Fibroblast of skin of right quadriceps (primary cell): ENCODE measurements at regions not wholly inside any gene's neighbourhood (a gene's known extent, or its start where the extent isn't known, plus 50 kb on each side); places are given as distances from the start of the nearest gene placed in this dataset.

Experiments
- DNase-seq: peaks from one replicate; pipeline ENCODE4 v3.0.0-alpha.2; 2013

DNA sequence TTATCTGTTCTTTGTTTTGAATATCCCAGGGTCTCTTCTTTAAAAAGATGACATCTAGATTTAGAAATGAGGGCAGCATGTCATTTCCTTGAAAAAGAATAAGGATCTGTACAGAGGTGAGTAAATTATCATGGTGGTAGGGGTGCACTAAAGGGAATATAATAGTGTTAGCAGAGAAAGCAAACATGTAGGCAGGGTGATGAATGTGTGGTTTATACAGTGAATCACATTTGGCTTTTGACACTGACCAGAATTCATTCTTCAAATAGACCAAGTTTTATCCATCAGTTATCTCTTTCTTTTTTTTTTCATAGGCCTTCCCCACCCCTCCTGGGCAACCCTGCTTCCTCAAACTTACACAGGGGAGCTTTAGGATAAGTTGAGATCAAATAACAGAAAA lies 184.5 kb upstream of the LRP1B start:
- DNase-seq, result no peak

DNA sequence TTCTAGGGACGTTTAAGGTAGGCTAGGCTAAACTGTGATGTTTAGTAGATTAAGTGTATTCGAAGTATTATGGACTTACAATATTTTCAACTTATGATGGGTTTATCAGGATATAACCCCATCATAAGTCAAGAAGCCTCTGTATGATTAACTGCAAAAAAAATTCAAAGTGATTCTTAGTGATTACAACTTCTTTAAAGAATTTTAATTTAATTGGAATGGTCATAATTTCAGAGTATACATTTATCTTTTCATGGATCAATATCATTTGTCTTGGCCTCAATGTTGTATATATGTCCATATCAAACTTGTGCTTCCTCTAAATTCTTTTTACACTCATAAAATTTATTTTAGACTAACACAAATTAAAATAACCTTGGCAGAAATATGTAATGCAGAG lies 183.3 kb upstream of the LRP1B start:
- no peak for DNase-seq

DNA sequence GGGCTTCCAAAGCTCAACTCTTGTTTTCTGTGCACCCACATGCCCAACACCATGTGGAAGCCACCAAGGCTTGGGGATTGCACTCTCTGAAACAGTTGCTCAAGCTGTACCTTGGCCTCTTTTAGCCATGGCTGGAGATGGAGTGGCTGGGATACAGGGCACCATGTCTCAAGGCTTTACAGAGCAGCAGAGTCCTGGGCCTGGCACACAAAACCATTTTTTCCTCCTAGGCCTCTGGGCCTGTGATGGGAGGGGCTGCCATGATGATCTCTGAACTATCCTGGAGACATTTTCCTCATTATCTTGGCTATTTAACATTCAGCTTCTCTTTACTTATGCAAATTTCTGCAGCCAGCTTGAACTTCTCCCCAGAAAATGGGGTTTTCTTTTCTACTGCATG lies 179.7 kb upstream of the LRP1B start:
- DNase-seq, result no peak

DNA sequence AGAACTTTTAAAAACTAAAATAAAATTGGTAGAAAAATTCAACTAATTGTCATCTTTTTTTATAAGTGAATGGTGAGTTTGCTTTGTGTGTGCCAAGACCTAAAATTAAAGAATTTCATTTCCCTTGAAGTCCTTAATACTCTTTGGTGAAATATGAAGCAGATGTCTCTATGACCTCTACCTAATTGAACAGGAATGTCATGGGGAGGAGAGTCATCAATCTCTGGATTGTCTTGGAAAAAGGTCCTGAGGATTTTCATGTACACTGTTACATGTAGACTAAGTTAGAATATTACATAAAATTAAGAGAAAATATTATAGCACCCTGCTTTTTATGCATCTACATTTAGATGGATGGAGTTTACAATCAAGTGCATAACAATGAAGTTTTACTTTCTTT lies 177.9 kb upstream of the LRP1B start:
- peak; percentile 22 for DNase-seq

DNA sequence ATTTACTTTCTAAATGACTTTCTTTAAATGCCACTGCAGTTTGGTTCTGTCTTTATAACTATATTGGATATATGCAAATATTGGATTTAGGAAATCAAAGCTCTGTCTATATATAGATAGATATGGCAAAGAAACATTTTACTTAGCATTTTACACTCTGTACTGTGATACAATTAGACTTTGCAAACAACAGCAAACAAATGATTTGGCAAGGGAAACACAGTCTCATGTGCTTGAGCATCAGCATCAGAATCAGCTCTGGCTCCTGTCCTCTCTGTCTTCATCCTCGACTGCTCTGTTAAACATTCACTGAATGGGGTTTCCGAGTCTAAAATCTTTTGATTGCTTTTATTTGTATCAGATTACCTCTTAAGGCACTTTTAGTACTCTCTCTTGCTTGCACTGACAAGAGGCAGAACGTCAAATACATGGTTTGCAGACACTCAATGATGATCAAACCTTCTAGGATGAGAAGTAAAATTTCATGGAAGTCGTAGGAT lies 176.8 kb upstream of the LRP1B start:
- no peak for DNase-seq

DNA sequence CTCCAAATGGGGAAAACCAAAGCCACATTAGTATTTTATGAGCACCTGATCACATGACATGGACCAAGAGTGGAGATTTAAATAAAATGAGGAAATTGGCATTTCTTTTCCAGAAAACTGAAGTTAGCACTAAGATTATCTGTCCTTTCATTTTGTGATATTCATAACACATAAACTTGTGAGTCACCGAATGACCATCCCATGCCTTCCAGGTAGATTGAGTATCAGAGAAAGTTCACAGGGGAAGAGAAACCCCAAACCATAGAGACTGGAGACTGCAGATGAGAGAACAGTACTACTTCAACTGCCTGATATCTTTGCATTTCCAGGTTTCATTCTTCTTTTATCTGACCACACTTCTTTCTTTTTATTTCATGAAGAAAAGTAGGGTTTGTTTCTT lies 176.3 kb upstream of the LRP1B start:
- DNase-seq, result no peak

DNA sequence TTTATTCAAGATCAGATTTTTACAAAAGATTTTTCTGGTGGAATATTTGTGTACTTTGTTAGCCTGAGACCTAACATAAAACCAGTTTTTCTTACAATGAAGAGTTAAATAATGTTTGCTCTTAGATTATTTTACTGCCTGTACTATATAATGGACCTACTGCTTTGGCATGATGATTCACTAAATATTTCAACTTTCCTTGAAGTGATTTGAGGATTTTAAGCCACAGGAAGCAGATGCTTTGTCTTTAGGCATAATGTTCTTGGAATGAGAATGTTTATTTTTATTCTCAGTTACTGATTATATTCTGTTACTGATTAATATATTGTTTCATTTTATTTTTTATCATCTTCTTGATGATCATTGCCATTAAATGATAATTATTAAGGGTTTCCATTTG lies 175.3 kb upstream of the LRP1B start:
- peak; percentile 46 for DNase-seq

DNA sequence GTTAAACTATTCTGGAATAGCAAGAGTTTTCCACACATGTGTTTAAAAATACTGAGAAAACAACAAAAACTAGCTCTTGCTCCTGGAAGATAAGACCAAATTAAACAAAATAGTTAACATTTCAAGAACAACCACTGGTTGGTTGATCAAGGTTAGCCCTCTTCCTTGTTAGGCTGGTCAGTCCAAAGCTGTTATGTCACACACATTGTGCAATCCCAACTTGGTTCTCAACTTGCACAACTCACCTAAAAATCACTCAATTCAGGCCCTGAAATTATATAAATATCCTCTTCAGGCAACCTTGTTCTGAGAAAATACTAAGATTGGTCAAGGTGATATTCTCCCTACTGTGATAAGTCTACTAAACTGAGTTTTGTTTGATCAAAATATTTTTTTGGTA lies 169.7 kb upstream of the LRP1B start:
- DNase-seq, result no peak

DNA sequence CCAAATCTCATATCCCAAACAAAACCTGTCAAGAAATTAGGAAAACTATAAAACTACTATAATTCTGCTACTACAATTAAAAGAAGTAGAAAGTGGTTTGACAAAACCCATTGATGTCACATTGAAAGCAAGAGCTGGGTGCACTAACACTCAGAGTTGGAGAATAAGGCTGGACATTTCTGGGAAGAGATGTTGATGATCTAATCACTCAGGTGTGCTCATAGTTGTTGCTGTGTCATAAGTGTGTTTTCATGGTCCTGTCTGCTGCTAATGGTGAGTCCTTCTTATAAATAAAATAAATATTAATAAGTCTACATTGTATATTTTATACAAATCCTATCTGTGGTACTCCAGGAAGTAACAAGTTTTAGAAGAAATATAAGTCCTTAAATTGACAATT lies 168.2 kb upstream of the LRP1B start:
- no peak for DNase-seq

DNA sequence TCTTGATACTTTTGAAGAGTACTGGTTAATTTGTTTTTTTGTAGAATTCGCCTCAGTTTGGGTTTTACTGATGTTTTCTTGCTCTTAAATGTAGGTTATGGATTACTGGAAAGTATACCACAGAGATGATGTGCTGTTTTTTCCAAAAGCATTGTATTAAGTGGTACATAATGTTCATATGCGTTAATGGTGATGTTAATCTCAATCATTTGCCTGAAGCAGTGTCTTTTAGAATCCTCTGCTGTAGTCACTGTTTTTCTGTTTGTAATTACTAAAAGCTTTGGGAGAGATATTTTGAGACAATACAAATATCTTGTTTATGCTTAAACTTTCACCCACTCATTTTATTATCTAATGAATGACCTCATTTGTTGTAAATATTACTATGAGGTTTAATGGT lies 163.4 kb upstream of the LRP1B start:
- DNase-seq, result no peak

DNA sequence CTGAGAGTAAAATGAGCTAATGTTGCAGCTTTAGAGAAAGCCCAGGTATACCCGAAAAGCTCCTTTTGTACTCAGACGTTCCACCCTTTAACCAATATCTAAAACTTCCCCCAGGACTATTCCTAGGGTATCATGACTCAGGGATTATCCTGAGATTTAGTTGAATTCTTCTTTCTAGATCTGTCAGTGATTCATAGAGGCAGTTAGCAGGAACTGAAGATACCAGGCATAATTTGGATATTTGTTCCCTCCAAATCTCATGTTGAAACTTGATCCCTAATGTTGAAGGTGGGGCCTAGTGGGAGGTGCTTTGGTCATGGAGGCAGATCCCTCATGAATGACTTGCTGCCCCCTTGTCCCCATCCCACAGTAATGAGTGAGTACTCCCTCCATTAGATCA lies 161.2 kb upstream of the LRP1B start:
- DNase-seq, result peak; percentile 71

DNA sequence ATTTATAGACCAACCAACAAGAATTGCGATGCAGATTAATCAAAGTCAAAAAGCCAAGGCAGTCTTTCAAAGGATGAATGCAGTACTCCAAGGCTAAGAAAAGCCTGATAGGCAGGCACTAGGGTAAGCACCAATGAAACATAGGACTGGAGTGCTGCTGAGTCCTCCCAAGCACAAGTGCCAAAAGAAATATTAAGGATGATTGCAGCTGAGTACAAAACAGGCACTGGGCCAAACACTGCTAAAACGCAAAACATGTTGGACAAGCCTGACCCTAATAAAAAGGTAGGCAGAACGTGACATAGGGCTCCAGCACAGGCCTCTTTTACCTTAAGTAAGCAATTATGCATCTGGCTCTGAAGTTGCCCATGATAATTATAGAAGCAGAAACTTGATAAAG lies 160.1 kb upstream of the LRP1B start:
- DNase-seq, result peak; percentile 13

DNA sequence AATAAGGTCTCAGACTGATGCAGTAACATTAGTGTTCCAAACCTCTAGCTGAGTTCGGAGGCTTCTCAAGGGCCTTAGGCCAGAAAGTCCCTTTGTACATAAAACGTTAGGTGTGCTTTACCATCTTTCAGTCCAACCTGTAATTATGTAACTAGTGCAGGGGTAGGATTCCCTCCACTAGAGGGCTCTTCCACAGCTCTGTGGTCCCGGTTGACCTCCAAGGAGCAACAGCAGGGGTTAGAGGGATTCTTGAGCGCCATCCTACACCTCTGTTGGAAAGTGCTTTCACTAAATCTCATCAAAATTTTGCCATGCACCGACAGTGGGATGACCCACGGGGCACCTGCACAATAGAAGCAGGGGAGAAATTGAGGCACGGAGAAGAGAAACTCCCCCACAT lies 155.8 kb upstream of the LRP1B start:
- no peak for DNase-seq

DNA sequence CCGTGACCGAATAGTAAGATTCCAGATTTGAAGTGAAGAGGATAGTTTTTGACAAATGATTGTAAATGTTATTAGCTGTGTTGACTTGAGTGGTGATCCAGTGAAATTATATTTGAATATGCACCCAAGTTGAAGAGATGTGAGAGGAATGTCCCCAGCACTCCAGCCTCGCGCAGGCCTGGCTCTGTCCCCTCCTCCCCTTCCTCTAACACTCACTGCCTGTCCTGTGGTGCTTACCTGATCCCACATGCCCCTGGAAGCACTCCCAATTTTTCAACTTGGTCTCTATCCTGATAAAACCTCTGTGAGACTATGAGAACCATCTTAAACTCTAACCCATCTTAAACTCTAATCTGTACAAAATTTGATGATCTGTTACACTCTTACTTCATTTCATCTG lies 154.7 kb upstream of the LRP1B start:
- DNase-seq, result no peak

DNA sequence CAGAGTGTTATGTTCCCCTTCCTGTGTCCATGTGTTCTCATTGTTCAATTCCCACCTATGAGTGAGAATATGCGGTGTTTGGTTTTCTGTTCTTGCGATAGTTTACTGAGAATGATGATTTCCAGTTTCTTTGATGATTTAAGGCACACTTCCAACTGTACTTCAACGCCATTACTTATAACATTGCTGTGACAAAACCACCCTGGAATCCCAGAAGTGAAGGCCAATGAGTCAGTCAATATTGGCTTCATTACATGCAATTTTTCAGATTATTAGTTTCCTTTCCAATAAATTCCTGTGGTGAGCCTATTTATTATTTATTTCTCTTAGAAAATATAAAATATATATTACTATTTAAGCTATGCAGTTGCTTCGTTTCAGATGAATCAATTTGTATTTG lies 153.5 kb upstream of the LRP1B start:
- DNase-seq, result peak; percentile 70

DNA sequence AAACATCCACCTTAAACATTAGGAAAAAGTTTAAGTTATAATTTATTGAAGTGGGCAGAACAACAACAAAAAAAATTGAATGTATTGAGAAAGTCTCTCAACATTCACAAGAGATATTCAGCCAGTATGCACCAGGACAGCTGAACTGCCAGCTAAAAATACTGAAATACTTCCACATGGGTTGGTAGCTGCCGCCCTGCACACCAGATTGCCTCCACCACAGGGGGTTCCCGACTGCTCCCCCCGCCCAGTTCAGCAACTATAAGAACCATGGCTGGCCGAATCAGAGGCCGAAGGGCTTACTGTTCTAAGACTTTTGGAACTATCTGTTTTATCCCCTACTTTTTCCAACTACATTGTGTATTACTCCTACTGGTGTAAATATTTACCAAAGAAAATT lies 150.0 kb upstream of the LRP1B start:
- no peak for DNase-seq

DNA sequence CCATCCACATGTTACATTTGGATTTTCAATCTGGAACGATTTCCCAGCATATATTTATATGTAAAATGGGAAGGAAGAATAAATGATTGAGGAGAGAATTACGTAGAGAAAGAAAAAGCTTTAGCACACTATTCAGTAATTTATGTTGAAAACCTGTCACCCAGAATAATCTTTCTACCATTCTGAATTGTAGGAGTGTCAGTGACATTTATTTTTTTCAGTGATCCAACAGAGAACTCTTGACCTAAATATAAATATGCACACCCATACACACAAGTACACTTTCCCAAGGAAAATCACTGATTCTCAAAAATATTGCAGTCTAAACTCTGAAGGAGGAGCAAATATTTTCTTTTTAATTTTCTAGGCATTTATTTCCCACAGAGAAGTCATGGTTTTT lies 140.2 kb upstream of the LRP1B start:
- no peak for DNase-seq

DNA sequence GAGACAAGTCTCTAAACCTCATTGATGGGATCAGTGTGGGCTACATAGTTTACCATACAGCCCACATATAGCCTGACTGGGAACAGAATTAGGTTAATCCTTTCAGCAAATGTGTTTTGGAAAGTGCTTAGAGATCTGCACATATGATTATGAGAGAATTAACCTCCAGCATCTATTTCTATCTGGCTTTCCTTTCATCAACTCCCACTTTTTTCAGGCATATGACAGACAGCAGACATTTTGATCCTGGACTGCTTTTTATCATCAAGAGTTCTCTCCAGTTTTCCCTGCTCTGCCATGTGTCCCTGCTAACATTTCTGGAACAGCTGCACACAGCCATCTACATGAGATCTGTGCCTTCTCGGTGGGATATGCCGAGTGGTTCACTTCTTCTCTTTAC lies 139.5 kb upstream of the LRP1B start:
- no peak for DNase-seq

DNA sequence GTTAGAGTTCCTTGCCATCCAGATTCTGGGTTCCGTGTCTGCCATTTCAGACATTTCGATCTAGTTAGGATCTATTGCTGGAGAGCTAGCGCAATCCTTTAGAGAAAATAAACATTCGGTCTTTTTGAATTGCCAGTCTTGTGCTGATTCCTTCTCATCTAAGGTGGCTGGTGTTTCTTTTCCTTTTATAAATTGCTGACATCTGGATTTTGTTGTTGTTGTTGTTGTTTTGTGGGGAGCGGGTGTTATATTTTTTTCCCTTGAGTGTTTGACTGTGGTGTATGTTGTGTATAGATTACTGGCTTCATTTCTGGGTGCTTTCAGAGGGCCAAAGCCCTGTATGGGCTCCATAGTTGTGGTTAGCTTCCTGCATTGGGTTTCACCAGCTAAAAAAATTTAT lies 128.5 kb upstream of the LRP1B start:
- no peak for DNase-seq

DNA sequence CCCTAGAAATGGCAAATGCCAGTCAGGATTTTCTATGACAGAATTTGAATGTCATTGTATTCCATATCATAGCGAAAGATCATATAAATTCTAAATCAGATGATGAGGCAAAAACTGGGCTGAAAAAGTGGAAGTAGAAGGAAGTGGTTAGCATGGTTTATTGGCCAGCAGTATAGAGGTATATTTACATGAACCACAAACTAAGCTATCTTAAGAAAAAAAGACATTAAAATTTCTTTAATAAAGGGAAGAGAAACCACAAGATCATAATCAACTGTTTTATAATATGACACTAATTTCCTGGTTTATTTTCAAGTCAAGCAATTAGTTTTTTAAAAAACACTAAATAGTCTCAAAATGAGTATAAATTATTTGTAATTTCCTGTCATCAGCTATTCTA lies 123.2 kb upstream of the LRP1B start:
- no peak for DNase-seq

DNA sequence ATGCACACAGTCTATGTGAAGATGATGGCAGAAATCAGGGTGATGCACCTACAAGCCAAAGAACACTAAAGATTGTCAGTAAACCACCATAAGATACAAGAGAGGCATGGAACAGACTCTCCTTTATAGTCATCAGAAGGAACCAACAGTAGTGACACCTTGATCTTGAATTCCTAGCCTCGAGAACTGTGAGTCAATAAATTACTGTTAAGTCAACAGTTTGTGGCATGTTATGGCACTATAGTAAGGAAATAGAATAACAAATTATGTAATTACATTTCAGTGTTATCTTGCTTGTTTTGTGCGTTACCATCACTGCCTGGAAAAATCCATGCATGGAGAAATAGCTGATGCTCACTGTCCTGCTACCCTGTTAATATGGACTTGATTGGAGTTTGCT lies 110.2 kb upstream of the LRP1B start:
- DNase-seq, result no peak

DNA sequence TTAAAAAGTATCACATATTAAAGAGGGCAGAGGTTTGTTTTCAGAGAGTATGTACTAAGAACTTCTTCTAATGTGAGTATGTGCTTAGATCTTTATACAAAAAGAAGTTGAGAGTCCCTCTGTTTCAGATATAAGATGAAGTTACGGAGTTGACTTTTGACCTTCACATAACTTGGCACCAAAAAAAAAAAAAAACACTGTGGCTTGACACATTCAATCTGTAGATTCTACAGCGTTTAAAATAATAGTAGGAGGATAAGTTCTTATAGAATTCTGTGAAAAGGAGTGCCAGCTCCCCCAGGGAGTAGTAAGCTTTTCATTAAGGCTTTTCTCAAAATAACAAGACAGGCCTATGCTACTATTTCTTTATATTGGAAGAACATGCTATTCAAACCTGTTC lies 105.4 kb upstream of the LRP1B start:
- no peak for DNase-seq

DNA sequence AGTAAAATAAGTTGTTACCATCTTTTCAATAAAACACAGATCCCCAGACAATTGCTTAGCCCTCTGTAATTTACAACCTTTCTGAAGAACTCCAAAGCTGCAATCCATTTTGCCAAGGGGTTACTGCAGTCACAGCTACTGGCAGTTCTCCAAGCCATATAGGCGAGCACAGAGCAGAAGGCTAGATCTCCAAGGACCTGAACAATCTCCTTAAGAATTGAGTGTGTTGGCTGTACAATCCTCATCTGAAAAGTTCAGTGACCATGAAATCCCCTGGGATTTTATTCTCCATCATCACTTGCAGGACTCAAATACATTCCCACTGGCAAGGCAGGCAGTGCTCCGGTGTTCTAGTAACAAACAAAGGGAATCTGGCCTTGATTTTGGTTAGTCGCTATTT lies 103.9 kb upstream of the LRP1B start:
- peak; percentile 2 for DNase-seq

DNA sequence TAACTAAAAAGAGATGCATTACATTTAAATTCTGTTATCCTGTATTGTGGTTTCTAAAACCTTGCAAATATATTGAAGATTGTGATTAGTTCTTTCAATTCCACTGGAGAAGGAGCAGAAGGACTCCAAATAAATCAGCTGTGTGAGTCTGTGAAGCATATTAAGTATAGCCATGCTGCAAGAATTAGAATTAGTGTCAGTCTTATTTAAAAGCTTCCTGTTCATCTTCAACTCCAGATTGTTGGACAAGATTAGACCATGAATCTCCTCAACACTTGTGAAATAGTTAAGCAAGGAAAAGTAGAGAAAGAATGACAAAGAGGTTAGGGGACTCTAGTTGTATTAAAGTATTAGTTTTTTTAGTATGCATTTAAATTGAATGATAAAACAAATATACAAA lies 92.5 kb upstream of the LRP1B start:
- no peak for DNase-seq

DNA sequence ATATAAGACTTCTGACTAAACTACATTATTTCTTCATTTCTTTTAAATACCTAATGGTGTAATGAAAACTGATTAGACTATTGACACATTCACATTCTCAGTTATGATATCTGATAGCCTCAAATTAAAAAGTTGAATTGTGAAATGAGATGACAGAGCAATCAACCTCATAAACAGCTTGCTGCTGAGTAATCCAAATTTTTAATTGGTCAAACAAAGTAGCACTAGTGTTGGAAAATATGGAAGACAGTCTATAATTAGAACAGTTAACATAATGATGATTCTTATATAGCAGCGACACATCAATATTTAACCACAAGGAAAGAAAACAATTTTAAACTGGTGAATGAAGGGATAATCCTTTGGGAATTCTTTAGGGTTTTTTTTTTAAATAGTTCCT lies 91.9 kb upstream of the LRP1B start:
- DNase-seq, result peak; percentile 2

DNA sequence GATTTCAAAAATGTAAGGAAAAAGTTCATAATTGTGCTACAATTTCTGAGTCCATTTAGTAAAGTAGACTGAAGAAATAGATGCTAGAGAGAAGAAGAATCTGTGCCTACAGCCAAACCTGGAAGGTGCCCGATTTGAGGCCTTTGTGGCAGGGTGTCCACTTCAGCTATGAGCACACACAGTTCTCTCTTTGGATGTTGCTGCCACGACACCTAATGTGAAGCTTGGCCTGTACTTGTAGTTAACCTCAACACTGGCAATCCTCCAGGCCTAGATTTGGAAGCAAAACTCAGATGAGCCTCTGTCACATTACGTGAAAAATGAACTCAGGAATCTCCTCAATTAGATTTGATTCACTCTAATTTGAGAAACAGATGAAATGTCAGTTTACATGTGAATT lies 90.1 kb upstream of the LRP1B start:
- peak; percentile 2 for DNase-seq
